ENCODE measurements at regions not wholly inside any gene's neighbourhood (a gene's known extent, or its start where the extent isn't known, plus 50 kb on each side); places are given as distances from the start of the nearest gene placed in this dataset.

GRCh38 chr11:121839781-121840180 lies 276.2 kb downstream of the BLID start:
- TF ChIP-seq CTCF (IDR thresholded peaks at IDR 0.05; ENCODE audit: unreplicated experiment) = no peak
- no peak for DNase-seq
- H3K27me3 Mint-ChIP-seq (ENCODE audit: unreplicated experiment) = no peaks in the 10 kb centered on the region
- no peak overlapping the region for H3K4me3 Mint-ChIP-seq (ENCODE audit: low read depth, unreplicated experiment)
- H3K4me1 Mint-ChIP-seq (ENCODE audit: low read depth, unreplicated experiment) = no peaks in the 10 kb centered on the region
- BruUV-seq (replicated peaks) = no TSS peak
- no peaks in the 10 kb centered on the region for H3K36me3 Mint-ChIP-seq (ENCODE audit: insufficient read depth, unreplicated experiment)
- CTCF ChIA-PET = no interaction called here
- H3K27ac Mint-ChIP-seq (ENCODE audit: unreplicated experiment) = no peak overlapping the region
- intact Hi-C loops (cut with micrococcal nuclease; ENCODE audit: unreplicated experiment) = no loop called here
- H3K9me3 Mint-ChIP-seq (ENCODE audit: low read depth, unreplicated experiment) = no peaks in the 10 kb centered on the region

GRCh38 chr11:121838571-121838970 lies 277.4 kb downstream of the BLID start:
- intact Hi-C loops (cut with micrococcal nuclease; ENCODE audit: unreplicated experiment) = no loop called here
- Mint-ChIP-seq H3K36me3 (ENCODE audit: insufficient read depth, unreplicated experiment) (no peaks in the 10 kb centered on the region), H3K4me3 (ENCODE audit: low read depth, unreplicated experiment) (no peak overlapping the region), H3K9me3 (ENCODE audit: low read depth, unreplicated experiment) (no peaks in the 10 kb centered on the region), H3K27ac (ENCODE audit: unreplicated experiment) (no peak overlapping the region), H3K4me1 (ENCODE audit: low read depth, unreplicated experiment) (no peaks in the 10 kb centered on the region), H3K27me3 (ENCODE audit: unreplicated experiment) (no peaks in the 10 kb centered on the region)
- CTCF ChIA-PET = no interaction called here
- TF ChIP-seq CTCF (IDR thresholded peaks at IDR 0.05; ENCODE audit: unreplicated experiment) = no peak
- DNase-seq = no peak
- BruUV-seq (replicated peaks) = no TSS peak

GRCh38 chr11:121833970-121834369 lies 282.0 kb downstream of the BLID start:
- Mint-ChIP-seq H3K9me3 (ENCODE audit: low read depth, unreplicated experiment) (no peaks in the 10 kb centered on the region), H3K4me1 (ENCODE audit: low read depth, unreplicated experiment) (no peaks in the 10 kb centered on the region), H3K36me3 (ENCODE audit: insufficient read depth, unreplicated experiment) (no peaks in the 10 kb centered on the region), H3K4me3 (ENCODE audit: low read depth, unreplicated experiment) (no peak overlapping the region), H3K27me3 (ENCODE audit: unreplicated experiment) (no peaks in the 10 kb centered on the region), H3K27ac (ENCODE audit: unreplicated experiment) (no peak overlapping the region)
- no TSS peak for BruUV-seq (replicated peaks)
- intact Hi-C loops (cut with micrococcal nuclease; ENCODE audit: unreplicated experiment) = no loop called here
- CTCF ChIA-PET = no interaction called here
- TF ChIP-seq CTCF (IDR thresholded peaks at IDR 0.05; ENCODE audit: unreplicated experiment) = no peak
- no peak for DNase-seq

GRCh38 chr11:121829159-121829643 lies 286.8 kb downstream of the BLID start:
- Mint-ChIP-seq H3K4me1 (ENCODE audit: low read depth, unreplicated experiment) (no peaks in the 10 kb centered on the region), H3K27ac (ENCODE audit: unreplicated experiment) (no peak overlapping the region), H3K36me3 (ENCODE audit: insufficient read depth, unreplicated experiment) (no peaks in the 10 kb centered on the region), H3K27me3 (ENCODE audit: unreplicated experiment) (no peaks in the 10 kb centered on the region), H3K4me3 (ENCODE audit: low read depth, unreplicated experiment) (no peak overlapping the region), H3K9me3 (ENCODE audit: low read depth, unreplicated experiment) (no peaks in the 10 kb centered on the region)
- TF ChIP-seq CTCF (IDR thresholded peaks at IDR 0.05; ENCODE audit: unreplicated experiment) = no peak
- no peak for DNase-seq
- CTCF ChIA-PET = no interaction called here
- BruUV-seq (replicated peaks) = no TSS peak
- intact Hi-C loops (cut with micrococcal nuclease; ENCODE audit: unreplicated experiment) = no loop called here

Measured in Calu3 (cell line).